ENCODE measurements at regions not wholly inside any gene's neighbourhood (a gene's known extent, or its start where the extent isn't known, plus 50 kb on each side); places are given as distances from the start of the nearest gene placed in this dataset.
"Not testable (repeated sequence)": the region's sequence is repeated elsewhere in the genome, so short reads cannot be mapped to it uniquely, and the experiment has no call there.

GRCh38 chr13:38283346-38283745 lies 66.3 kb upstream of the UFM1 start:
- H3K27ac Mint-ChIP-seq: no peak overlapping the region
- no peak for ATAC-seq (replicated peaks in 1 of 2)
- peaks cover 0 to 4% of the 10 kb centered on the region in 2 donors for H3K36me3 Mint-ChIP-seq (ENCODE audit: insufficient read depth in 2 of 2)
- no peaks in the 10 kb centered on the region for H3K4me1 Mint-ChIP-seq (ENCODE audit: low read depth)
- H3K27me3 Mint-ChIP-seq (ENCODE audit: low read depth): no peaks in the 10 kb centered on the region
- no peak for DNase-seq
- no peak overlapping the region for H3K4me3 Mint-ChIP-seq
- peaks cover 7% of the 10 kb centered on the region in 2 donors for H3K9me3 Mint-ChIP-seq

GRCh38 chr13:38265132-38265497 lies 84.5 kb upstream of the UFM1 start:
- H3K9me3 Mint-ChIP-seq: peaks cover 11 to 15% of the 10 kb centered on the region in 2 donors
- H3K4me3 Mint-ChIP-seq: no peak overlapping the region
- H3K4me1 Mint-ChIP-seq (ENCODE audit: low read depth): no peaks in the 10 kb centered on the region
- H3K36me3 Mint-ChIP-seq (ENCODE audit: insufficient read depth in 2 of 2): peaks cover 3 to 5% of the 10 kb centered on the region in 2 donors
- H3K27ac Mint-ChIP-seq: no peak overlapping the region
- no peak for ATAC-seq (replicated peaks in 1 of 2)
- H3K27me3 Mint-ChIP-seq (ENCODE audit: low read depth): no peaks in the 10 kb centered on the region
- DNase-seq: no peak

GRCh38 chr13:38264363-38265131 lies 85.1 kb upstream of the UFM1 start:
- Mint-ChIP-seq H3K4me3 (no peak overlapping the region), H3K9me3 (peaks cover 8 to 15% of the 10 kb centered on the region in 2 donors), H3K27ac (no peak overlapping the region), H3K36me3 (ENCODE audit: insufficient read depth in 2 of 2) (peaks cover 3 to 5% of the 10 kb centered on the region in 2 donors), H3K4me1 (ENCODE audit: low read depth) (no peaks in the 10 kb centered on the region), H3K27me3 (ENCODE audit: low read depth) (no peaks in the 10 kb centered on the region)
- DNase-seq: no peak
- no peak for ATAC-seq (replicated peaks in 1 of 2)

- DNase-seq (no peak), ATAC-seq (replicated peaks in 1 of 2) (no peak)
- Mint-ChIP-seq H3K9me3 (peaks cover 4 to 9% of the 10 kb centered on the region in 2 donors), H3K36me3 (ENCODE audit: insufficient read depth in 2 of 2) (peaks cover 0 to 5% of the 10 kb centered on the region in 2 donors), H3K4me3 (no peak overlapping the region), H3K4me1 (ENCODE audit: low read depth) (no peaks in the 10 kb centered on the region), H3K27me3 (ENCODE audit: low read depth) (no peaks in the 10 kb centered on the region), H3K27ac (no peak overlapping the region)
These were observed 87.4 kb upstream of the UFM1 start for GRCh38 chr13:38262211-38262610.

- H3K4me3 Mint-ChIP-seq: no peak overlapping the region
- no peak overlapping the region for H3K27ac Mint-ChIP-seq
- no peaks in the 10 kb centered on the region for H3K9me3 Mint-ChIP-seq
- H3K4me1 Mint-ChIP-seq (ENCODE audit: low read depth): no peaks in the 10 kb centered on the region
- DNase-seq (no peak), ATAC-seq (replicated peaks in 1 of 2) (no peak)
- H3K36me3 Mint-ChIP-seq (ENCODE audit: insufficient read depth in 2 of 2): no peaks in the 10 kb centered on the region
- H3K27me3 Mint-ChIP-seq (ENCODE audit: low read depth): no peaks in the 10 kb centered on the region
These were observed 94.1 kb upstream of the UFM1 start for GRCh38 chr13:38255600-38255999.

GRCh38 chr13:38239874-38240273 lies 109.8 kb upstream of the UFM1 start:
- ATAC-seq (replicated peaks in 1 of 2): no peak
- Mint-ChIP-seq H3K27ac (no peak overlapping the region), H3K27me3 (ENCODE audit: low read depth) (no peaks in the 10 kb centered on the region), H3K9me3 (peaks cover 4 to 6% of the 10 kb centered on the region in 2 donors), H3K36me3 (ENCODE audit: insufficient read depth in 2 of 2) (peaks cover 0 to 2% of the 10 kb centered on the region in 2 donors), H3K4me1 (ENCODE audit: low read depth) (no peaks in the 10 kb centered on the region), H3K4me3 (no peak overlapping the region)
- no peak for DNase-seq

GRCh38 chr13:38228322-38228721 lies 121.3 kb upstream of the UFM1 start:
- Mint-ChIP-seq H3K27ac (no peak overlapping the region), H3K9me3 (peaks cover 9 to 10% of the 10 kb centered on the region in 2 donors), H3K4me3 (no peak overlapping the region), H3K4me1 (ENCODE audit: low read depth) (no peaks in the 10 kb centered on the region), H3K36me3 (ENCODE audit: insufficient read depth in 2 of 2) (peaks cover 0 to 2% of the 10 kb centered on the region in 2 donors), H3K27me3 (ENCODE audit: low read depth) (no peaks in the 10 kb centered on the region)
- DNase-seq: no peak
- ATAC-seq (replicated peaks in 1 of 2): no peak

GRCh38 chr13:38226496-38226895 lies 123.2 kb upstream of the UFM1 start:
- DNase-seq (no peak), ATAC-seq (replicated peaks in 1 of 2) (no peak)
- Mint-ChIP-seq H3K9me3 (peaks cover 0 to 2% of the 10 kb centered on the region in 2 donors), H3K36me3 (ENCODE audit: insufficient read depth in 2 of 2) (no peaks in the 10 kb centered on the region), H3K4me3 (no peak overlapping the region), H3K4me1 (ENCODE audit: low read depth) (no peaks in the 10 kb centered on the region), H3K27ac (no peak overlapping the region), H3K27me3 (ENCODE audit: low read depth) (no peaks in the 10 kb centered on the region)

- ATAC-seq (replicated peaks in 1 of 2): no peak
- H3K4me3 Mint-ChIP-seq: no peak overlapping the region
- peaks cover 1 to 2% of the 10 kb centered on the region in 2 donors for H3K9me3 Mint-ChIP-seq
- no peaks in the 10 kb centered on the region for H3K27me3 Mint-ChIP-seq (ENCODE audit: low read depth)
- H3K27ac Mint-ChIP-seq: no peak overlapping the region
- H3K36me3 Mint-ChIP-seq (ENCODE audit: insufficient read depth in 2 of 2): no peaks in the 10 kb centered on the region
- DNase-seq: no peak
- H3K4me1 Mint-ChIP-seq (ENCODE audit: low read depth): no peaks in the 10 kb centered on the region
These were observed 126.6 kb upstream of the UFM1 start for GRCh38 chr13:38223089-38223488.

GRCh38 chr13:38221120-38221519 lies 128.5 kb upstream of the UFM1 start:
- not testable (repeated sequence) for ATAC-seq (replicated peaks in 1 of 2); H3K27me3 Mint-ChIP-seq (ENCODE audit: low read depth); H3K9me3 Mint-ChIP-seq; DNase-seq; H3K27ac Mint-ChIP-seq; H3K36me3 Mint-ChIP-seq (ENCODE audit: insufficient read depth in 2 of 2); H3K4me3 Mint-ChIP-seq; H3K4me1 Mint-ChIP-seq (ENCODE audit: low read depth)

- Mint-ChIP-seq H3K9me3 (peaks cover 4 to 6% of the 10 kb centered on the region in 2 donors), H3K4me1 (ENCODE audit: low read depth) (no peaks in the 10 kb centered on the region), H3K36me3 (ENCODE audit: insufficient read depth in 2 of 2) (no peaks in the 10 kb centered on the region), H3K27ac (no peak overlapping the region), H3K27me3 (ENCODE audit: low read depth) (no peaks in the 10 kb centered on the region), H3K4me3 (no peak overlapping the region)
- DNase-seq (no peak), ATAC-seq (replicated peaks in 1 of 2) (no peak)
These were observed 133.5 kb upstream of the UFM1 start for GRCh38 chr13:38216181-38216580.

- ATAC-seq (replicated peaks in 1 of 2) (no peak), DNase-seq (no peak)
- H3K4me3 Mint-ChIP-seq: no peak overlapping the region
- no peak overlapping the region for H3K27ac Mint-ChIP-seq
- no peaks in the 10 kb centered on the region for H3K27me3 Mint-ChIP-seq (ENCODE audit: low read depth)
- H3K36me3 Mint-ChIP-seq (ENCODE audit: insufficient read depth in 2 of 2): peaks cover 1 to 3% of the 10 kb centered on the region in 2 donors
- no peaks in the 10 kb centered on the region for H3K4me1 Mint-ChIP-seq (ENCODE audit: low read depth)
- peaks cover 6 to 9% of the 10 kb centered on the region in 2 donors for H3K9me3 Mint-ChIP-seq
These were observed 136.3 kb upstream of the UFM1 start for GRCh38 chr13:38213314-38213713.

GRCh38 chr13:38210928-38211596 lies 138.6 kb upstream of the UFM1 start:
- Mint-ChIP-seq H3K27ac (no peak overlapping the region), H3K9me3 (peaks cover 6 to 9% of the 10 kb centered on the region in 2 donors), H3K36me3 (ENCODE audit: insufficient read depth in 2 of 2) (peaks cover 1 to 3% of the 10 kb centered on the region in 2 donors), H3K4me3 (no peak overlapping the region), H3K4me1 (ENCODE audit: low read depth) (no peaks in the 10 kb centered on the region), H3K27me3 (ENCODE audit: low read depth) (no peaks in the 10 kb centered on the region)
- ATAC-seq (replicated peaks in 1 of 2) (no peak), DNase-seq (no peak)
